C4-2B (cell line): ENCODE measurements at regions not wholly inside any gene's neighbourhood (a gene's known extent, or its start where the extent isn't known, plus 50 kb on each side); places are given as distances from the start of the nearest gene placed in this dataset.

Source experiments
- H3K27ac ChIP-seq: fragments of 450-650 bp; 2 replicates; pipeline ENCODE4 v1.5.1; 2017
- ZFX ChIP-seq: fragments of 450-650 bp; IDR thresholded peaks from 2 replicates; pipeline ENCODE4 v1.6.1; 2017
- TF ChIP-seq, protein P1 (sequence below): fragments of 450-650 bp; conservative IDR thresholded peaks from 2 replicates; pipeline ENCODE4 v1.5.1; 2017; ENCODE audit warnings: mild to moderate bottlenecking

DNA sequence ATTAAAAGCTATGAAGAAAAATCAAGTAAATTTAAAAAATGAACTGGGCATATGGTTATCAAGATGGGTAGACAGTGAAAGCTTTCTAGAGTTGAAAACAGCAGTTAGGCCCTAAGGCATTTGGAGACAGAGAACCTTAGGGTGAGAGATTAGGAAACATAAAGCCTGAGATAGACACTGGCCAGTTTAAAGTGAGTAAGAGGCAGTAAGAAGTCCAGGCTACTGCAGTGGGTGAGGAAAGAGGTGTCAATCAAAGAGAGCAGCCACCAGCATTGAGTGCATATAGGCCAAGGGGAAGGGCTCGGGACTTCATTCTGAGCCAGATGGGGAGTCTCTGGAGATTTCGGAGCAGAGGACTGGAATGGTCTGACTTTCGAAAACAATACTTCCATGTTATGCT lies 1360.5 kb upstream of the ADGRL4 start:
- no peak overlapping the region for H3K27ac ChIP-seq
- TF ChIP-seq ZFX = no peak
- TF ChIP-seq, protein P1, sequence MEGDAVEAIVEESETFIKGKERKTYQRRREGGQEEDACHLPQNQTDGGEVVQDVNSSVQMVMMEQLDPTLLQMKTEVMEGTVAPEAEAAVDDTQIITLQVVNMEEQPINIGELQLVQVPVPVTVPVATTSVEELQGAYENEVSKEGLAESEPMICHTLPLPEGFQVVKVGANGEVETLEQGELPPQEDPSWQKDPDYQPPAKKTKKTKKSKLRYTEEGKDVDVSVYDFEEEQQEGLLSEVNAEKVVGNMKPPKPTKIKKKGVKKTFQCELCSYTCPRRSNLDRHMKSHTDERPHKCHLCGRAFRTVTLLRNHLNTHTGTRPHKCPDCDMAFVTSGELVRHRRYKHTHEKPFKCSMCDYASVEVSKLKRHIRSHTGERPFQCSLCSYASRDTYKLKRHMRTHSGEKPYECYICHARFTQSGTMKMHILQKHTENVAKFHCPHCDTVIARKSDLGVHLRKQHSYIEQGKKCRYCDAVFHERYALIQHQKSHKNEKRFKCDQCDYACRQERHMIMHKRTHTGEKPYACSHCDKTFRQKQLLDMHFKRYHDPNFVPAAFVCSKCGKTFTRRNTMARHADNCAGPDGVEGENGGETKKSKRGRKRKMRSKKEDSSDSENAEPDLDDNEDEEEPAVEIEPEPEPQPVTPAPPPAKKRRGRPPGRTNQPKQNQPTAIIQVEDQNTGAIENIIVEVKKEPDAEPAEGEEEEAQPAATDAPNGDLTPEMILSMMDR = no peak

- no peak overlapping the region for H3K27ac ChIP-seq
- TF ChIP-seq, protein P1 = no peak
- TF ChIP-seq ZFX = no peak
These were observed 1359.0 kb upstream of the ADGRL4 start for GRCh38 chr1:80365359-80366021.

DNA sequence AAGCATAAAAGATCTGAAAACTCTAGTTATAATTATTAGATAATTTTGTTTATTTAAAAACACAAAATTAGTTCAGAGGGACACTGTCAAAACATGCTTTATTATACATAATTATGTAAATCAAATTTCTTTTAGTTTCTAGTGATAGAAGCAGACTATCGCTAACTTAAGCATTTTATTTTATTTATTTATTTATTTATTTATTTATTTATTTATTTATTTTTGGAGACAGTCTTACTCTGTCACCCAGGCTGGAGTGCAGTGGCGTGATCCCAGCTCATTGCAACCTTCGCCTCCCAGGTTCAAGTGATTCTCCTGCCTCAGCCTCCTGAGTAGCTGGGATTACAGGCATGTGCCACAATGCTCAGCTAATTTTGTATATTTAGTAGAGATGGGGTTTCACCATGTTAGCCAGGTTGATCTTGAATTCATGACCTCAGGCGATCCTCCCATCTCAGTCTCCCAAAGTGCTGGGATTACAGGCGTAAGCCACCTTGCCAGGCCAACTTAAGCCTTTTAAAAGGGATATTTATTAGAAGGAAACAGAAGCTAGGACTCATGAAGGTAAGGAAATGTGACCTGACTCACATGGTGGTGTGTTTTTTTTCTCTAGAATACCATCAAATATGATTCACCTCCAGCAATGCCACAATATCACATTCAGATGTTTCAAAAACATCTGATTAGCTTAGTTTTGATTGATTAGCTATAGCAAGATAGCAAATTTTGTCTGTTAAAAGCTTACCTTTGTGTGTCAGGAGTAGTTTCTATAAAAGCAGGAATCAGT lies 1357.4 kb upstream of the ADGRL4 start:
- no peak for TF ChIP-seq ZFX
- TF ChIP-seq, protein P1 = no peak
- H3K27ac ChIP-seq = no peak overlapping the region

DNA sequence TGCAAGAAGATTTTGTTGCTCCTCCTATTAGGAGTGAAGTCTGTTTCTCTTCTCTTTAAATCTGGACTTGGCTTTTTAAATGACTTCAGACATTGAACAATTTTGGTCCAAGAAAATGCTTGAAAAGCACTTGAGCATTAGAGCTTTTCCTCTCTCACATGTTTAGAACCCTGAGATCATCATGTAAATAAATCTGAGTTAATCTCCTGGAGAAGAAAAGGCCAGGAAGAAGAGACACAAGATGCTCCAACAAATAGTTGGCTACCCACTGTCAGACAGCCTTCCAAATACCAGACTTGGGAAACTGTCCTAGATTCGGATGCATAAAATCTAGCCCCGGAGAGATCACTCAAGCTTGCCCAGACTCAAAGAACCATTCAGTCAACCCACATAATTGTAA lies 1353.1 kb upstream of the ADGRL4 start:
- H3K27ac ChIP-seq = no peak overlapping the region
- no peak for TF ChIP-seq ZFX
- TF ChIP-seq, protein P1 = no peak

- TF ChIP-seq, protein P1 = no peak
- no peak for TF ChIP-seq ZFX
- no peak overlapping the region for H3K27ac ChIP-seq
These were observed 1342.7 kb upstream of the ADGRL4 start for GRCh38 chr1:80349218-80349617.

- H3K27ac ChIP-seq = no peak overlapping the region
- no peak for TF ChIP-seq ZFX
- TF ChIP-seq, protein P1 = no peak
These were observed 1334.5 kb upstream of the ADGRL4 start for GRCh38 chr1:80341021-80341420.

- TF ChIP-seq, protein P1 = no peak
- no peak for TF ChIP-seq ZFX
- H3K27ac ChIP-seq = no peak overlapping the region
These were observed 1311.6 kb upstream of the ADGRL4 start for GRCh38 chr1:80318108-80318507.
